RWPE2 (cell line): ENCODE measurements at regions not wholly inside any gene's neighbourhood (a gene's known extent, or its start where the extent isn't known, plus 50 kb on each side); places are given as distances from the start of the nearest gene placed in this dataset.

ENCODE experiments used
- ATAC-seq: fragments of 200-7000 bp; cut with Tn5 transposase; 3 replicates; pipeline ENCODE4 v1.9.1; 2021; ENCODE audit warnings: low read depth
- DNase-seq: peaks from one replicate; pipeline ENCODE4 v3.0.0-alpha.2; 2020; ENCODE audit warnings: low spot score
- H3K27ac ChIP-seq: fragments of 450-650 bp; 2 replicates; pipeline ENCODE4 v1.5.1; 2017; ENCODE audit warnings: mild to moderate bottlenecking; ENCODE audit not compliant: poor library complexity, severe bottlenecking
- H3K27me3 ChIP-seq: fragments of 250-450 bp; sonication (Bioruptor Pico); 2 replicates; pipeline ENCODE4 v1.5.1; 2021; ENCODE audit warnings: mild to moderate bottlenecking, moderate library complexity; ENCODE audit not compliant: insufficient read depth, poor library complexity, severe bottlenecking
- H3K36me3 ChIP-seq: fragments of 250-450 bp; sonication (Bioruptor Pico); 2 replicates; pipeline ENCODE4 v1.5.1; 2020; ENCODE audit warnings: low read depth, mild to moderate bottlenecking, moderate library complexity
- H3K4me1 ChIP-seq: fragments of 250-450 bp; sonication (Bioruptor Pico); 2 replicates; pipeline ENCODE4 v1.5.1; 2021; ENCODE audit warnings: mild to moderate bottlenecking, moderate library complexity; ENCODE audit not compliant: insufficient read depth, poor library complexity, severe bottlenecking
- H3K4me3 ChIP-seq: fragments of 250-450 bp; sonication (Bioruptor Pico); 2 replicates; pipeline ENCODE4 v1.5.1; 2021; ENCODE audit warnings: mild to moderate bottlenecking, moderate library complexity; ENCODE audit not compliant: severe bottlenecking
- H3K9me3 ChIP-seq: fragments of 250-450 bp; sonication (Bioruptor Pico); 2 replicates; pipeline ENCODE4 v1.5.1; 2021; ENCODE audit warnings: mild to moderate bottlenecking, moderate library complexity; ENCODE audit not compliant: severe bottlenecking
- TF ChIP-seq, protein P1 (sequence below): fragments of 450-650 bp; IDR thresholded peaks from one replicate; pipeline ENCODE4 v1.5.1; 2017; ENCODE audit warnings: mild to moderate bottlenecking, moderate library complexity; ENCODE audit not compliant: poor library complexity, severe bottlenecking

GRCh38 chr1:37096523-37096922 is 62.2 kb upstream of the GRIK3 start:
- ATAC-seq (no peak), DNase-seq (no peak)
- Histone ChIP-seq H3K27me3 (no peaks in the 10 kb centered on the region), H3K27ac (no peak overlapping the region), H3K4me3 (no peak overlapping the region), H3K4me1 (no peaks in the 10 kb centered on the region), H3K36me3 (no peaks in the 10 kb centered on the region), H3K9me3 (no peaks in the 10 kb centered on the region)
- TF ChIP-seq, protein P1, sequence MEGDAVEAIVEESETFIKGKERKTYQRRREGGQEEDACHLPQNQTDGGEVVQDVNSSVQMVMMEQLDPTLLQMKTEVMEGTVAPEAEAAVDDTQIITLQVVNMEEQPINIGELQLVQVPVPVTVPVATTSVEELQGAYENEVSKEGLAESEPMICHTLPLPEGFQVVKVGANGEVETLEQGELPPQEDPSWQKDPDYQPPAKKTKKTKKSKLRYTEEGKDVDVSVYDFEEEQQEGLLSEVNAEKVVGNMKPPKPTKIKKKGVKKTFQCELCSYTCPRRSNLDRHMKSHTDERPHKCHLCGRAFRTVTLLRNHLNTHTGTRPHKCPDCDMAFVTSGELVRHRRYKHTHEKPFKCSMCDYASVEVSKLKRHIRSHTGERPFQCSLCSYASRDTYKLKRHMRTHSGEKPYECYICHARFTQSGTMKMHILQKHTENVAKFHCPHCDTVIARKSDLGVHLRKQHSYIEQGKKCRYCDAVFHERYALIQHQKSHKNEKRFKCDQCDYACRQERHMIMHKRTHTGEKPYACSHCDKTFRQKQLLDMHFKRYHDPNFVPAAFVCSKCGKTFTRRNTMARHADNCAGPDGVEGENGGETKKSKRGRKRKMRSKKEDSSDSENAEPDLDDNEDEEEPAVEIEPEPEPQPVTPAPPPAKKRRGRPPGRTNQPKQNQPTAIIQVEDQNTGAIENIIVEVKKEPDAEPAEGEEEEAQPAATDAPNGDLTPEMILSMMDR = no peak

- Histone ChIP-seq H3K36me3 (no peaks in the 10 kb centered on the region), H3K27me3 (no peaks in the 10 kb centered on the region), H3K27ac (no peak overlapping the region), H3K4me1 (no peaks in the 10 kb centered on the region), H3K4me3 (no peak overlapping the region), H3K9me3 (no peaks in the 10 kb centered on the region)
- DNase-seq (no peak), ATAC-seq (no peak)
- TF ChIP-seq, protein P1 = no peak
Observed at GRCh38 chr1:37097731-37098130, 63.4 kb upstream of the GRIK3 start.

DNA sequence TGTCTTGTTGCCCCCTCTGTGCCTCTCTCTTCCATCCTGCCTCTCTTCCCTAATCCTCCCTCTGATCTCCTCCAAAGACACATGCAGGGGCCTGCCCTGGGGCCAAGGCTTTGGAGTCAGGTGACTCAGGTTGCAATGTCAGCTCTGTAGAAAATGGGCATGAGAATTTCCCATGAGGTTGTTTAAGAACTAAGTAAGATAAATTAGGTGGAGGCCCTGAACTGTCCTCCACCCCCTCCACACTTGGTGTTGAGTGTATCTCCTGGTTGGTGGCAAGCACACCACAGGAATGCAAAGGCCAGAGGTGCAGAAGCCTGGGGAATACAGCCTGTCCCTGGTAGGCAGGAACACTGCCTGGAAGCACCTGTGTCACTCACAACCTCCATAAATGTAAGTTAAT is 63.9 kb upstream of the GRIK3 start:
- Histone ChIP-seq H3K27me3 (no peaks in the 10 kb centered on the region), H3K4me3 (no peak overlapping the region), H3K27ac (no peak overlapping the region), H3K9me3 (no peaks in the 10 kb centered on the region), H3K36me3 (no peaks in the 10 kb centered on the region), H3K4me1 (no peaks in the 10 kb centered on the region)
- ATAC-seq = no peak
- TF ChIP-seq, protein P1 = no peak
- DNase-seq = no peak

- DNase-seq = no peak
- Histone ChIP-seq H3K36me3 (no peaks in the 10 kb centered on the region), H3K9me3 (no peaks in the 10 kb centered on the region), H3K4me1 (no peaks in the 10 kb centered on the region), H3K4me3 (no peak overlapping the region), H3K27me3 (no peaks in the 10 kb centered on the region), H3K27ac (no peak overlapping the region)
- TF ChIP-seq, protein P1 = no peak
- no peak for ATAC-seq
Observed at GRCh38 chr1:37100310-37100709, 66.0 kb upstream of the GRIK3 start.

DNA sequence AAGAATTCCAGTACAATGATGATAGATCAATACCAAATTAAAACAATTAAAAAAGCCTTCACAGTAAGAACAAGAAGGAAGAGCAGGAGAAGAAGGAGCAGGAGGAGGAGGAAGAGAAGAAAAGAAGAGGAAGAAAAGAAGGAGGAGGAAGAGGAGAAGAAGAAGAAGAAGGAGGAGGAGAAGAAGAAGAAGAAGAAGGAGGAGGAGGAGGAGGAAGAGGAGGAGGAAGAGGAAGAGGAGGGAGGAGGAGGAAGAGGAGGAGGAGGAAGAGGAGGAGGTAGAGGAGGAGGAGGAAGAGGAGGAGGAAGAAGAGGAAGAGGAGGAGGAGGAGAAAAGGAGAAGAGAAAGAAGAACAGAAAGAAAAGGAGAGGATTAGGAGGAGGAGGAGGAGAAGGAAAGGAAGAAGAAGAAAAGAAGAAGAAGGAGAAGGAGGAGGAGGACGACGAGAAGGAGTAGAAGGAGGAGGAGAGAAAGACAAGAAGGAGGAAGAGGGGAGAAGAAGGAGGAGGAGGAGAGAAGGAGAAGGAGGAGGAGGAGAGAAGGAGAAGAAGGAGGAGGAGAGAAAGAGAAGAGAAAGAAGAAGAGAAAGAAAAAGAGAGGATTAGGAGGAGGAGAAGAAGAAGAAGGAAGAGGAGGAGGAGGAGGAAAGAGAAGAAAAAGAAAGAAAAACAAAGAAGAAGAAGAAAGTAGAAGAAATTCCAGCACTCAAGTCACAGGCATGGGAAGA is 68.5 kb upstream of the GRIK3 start:
- ATAC-seq = no peak
- TF ChIP-seq, protein P1 = no peak
- Histone ChIP-seq H3K4me1 (no peaks in the 10 kb centered on the region), H3K27ac (no peak overlapping the region), H3K4me3 (no peak overlapping the region), H3K27me3 (no peaks in the 10 kb centered on the region), H3K9me3 (no peaks in the 10 kb centered on the region), H3K36me3 (no peaks in the 10 kb centered on the region)
- no peak for DNase-seq
